Globus pallidus (tissue), 1 donor: ENCODE measurements at regions not wholly inside any gene's neighbourhood (a gene's known extent, or its start where the extent isn't known, plus 50 kb on each side); places are given as distances from the start of the nearest gene placed in this dataset.

ENCODE experiments used
- DNase-seq: peaks from one replicate; pipeline ENCODE4 v3.0.0-alpha.2; 2015; ENCODE audit warnings: low spot score

DNA sequence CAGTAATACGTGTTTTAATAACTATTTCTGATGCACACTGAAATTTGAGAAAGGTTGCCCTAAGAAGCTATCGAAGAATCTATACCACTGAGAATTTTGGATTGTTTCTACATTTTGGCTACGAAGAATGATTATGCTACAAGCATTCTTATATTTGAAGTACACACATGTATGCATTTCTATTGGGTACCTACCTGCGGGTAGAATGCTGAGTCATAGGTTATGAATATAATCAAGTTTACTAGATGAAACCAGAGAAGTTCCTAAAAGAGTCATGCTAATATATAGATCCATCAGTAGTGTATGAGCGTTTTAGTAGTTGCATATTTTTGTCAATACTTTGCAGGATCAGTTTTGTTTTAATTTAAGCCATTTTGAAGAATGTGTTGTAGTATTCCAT lies 62.0 kb upstream of the PCDH20 start:
- DNase-seq: no peak

DNA sequence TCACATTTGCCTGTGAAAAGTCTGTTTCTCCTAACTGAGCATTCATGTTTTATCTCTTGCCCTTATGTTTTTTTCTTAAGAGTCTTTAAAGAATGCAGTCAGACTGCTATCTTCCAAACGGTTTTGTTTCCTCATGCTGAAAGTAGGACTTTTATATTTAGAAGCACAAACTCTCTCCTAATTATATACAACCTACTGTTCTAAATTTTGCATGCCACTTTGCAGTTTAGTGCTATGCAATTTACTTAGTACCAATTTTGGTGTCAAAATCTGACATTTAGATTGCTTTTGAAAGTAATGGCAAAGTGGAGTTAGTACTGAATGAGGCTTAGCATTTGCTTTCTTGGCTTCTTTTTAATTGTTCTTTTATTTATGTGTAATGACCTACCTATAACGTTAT lies 55.1 kb upstream of the PCDH20 start:
- DNase-seq: no peak

- DNase-seq: no peak
Measured at GRCh38 chr13:61466280-61466679, 50.6 kb upstream of the PCDH20 start.
